Mesendoderm (in vitro differentiated cells): ENCODE measurements at regions not wholly inside any gene's neighbourhood (a gene's known extent, or its start where the extent isn't known, plus 50 kb on each side); places are given as distances from the start of the nearest gene placed in this dataset.
"Not testable (repeated sequence)": the region's sequence is repeated elsewhere in the genome, so short reads cannot be mapped to it uniquely, and the experiment has no call there.

Experiments
- DNase-seq: peaks from one replicate; pipeline ENCODE4 v3.0.0; 2013
- H2AK5ac ChIP-seq: 2 replicates; pipeline ENCODE4 v1.6.1; 2013; ENCODE audit warnings: low read length, inconsistent platforms
- H2BK120ac ChIP-seq: 2 replicates; pipeline ENCODE4 v1.6.1; 2013; ENCODE audit warnings: low read depth, mild to moderate bottlenecking, low read length, moderate library complexity, mixed read lengths
- H2BK15ac ChIP-seq: replicated peaks from 2 replicates; pipeline ENCODE4 v1.6.1; 2013; ENCODE audit warnings: low read depth, mild to moderate bottlenecking, moderate library complexity
- H2BK5ac ChIP-seq: 2 replicates; pipeline ENCODE4 v1.6.1; 2013; ENCODE audit warnings: low read length, inconsistent platforms
- H3K18ac ChIP-seq: 2 replicates; pipeline ENCODE4 v1.6.1; 2013; ENCODE audit warnings: mild to moderate bottlenecking, low read length, mixed read lengths
- H3K23ac ChIP-seq: one replicate; pipeline ENCODE4 v1.6.1; 2013; ENCODE audit warnings: low read length
- H3K27ac ChIP-seq: 2 replicates; pipeline ENCODE4 v1.5.1; 2013; ENCODE audit warnings: low read depth, mild to moderate bottlenecking, inconsistent platforms, low read length, moderate library complexity
- H3K27me3 ChIP-seq: 2 replicates; pipeline ENCODE4 v1.6.1; 2013; ENCODE audit warnings: low read length, control low read depth, mild to moderate bottlenecking, inconsistent platforms; ENCODE audit not compliant: insufficient read depth, poor library complexity
- H3K36me3 ChIP-seq: 2 replicates; pipeline ENCODE4 v1.6.1; 2013; ENCODE audit warnings: low read length, inconsistent platforms; ENCODE audit not compliant: control insufficient read depth, insufficient read depth
- H3K4ac ChIP-seq: one replicate; pipeline ENCODE4 v1.6.1; 2013; ENCODE audit warnings: low read depth, mild to moderate bottlenecking, low read length, moderate library complexity
- H3K4me1 ChIP-seq: 2 replicates; pipeline ENCODE4 v1.6.1; 2013; ENCODE audit warnings: low read depth, low read length, inconsistent platforms; ENCODE audit not compliant: control insufficient read depth
- H3K4me2 ChIP-seq: 2 replicates; pipeline ENCODE4 v1.6.1; 2013; ENCODE audit warnings: low read length
- H3K4me3 ChIP-seq: 2 replicates; pipeline ENCODE4 v1.5.1; 2013; ENCODE audit warnings: mild to moderate bottlenecking, low read length
- H3K56ac ChIP-seq: one replicate; pipeline ENCODE4 v1.6.1; 2013; ENCODE audit warnings: low read length
- H3K79me1 ChIP-seq: 2 replicates; pipeline ENCODE4 v1.6.1; 2013; ENCODE audit warnings: low read length, inconsistent platforms
- H3K79me2 ChIP-seq: 2 replicates; pipeline ENCODE4 v1.6.1; 2013; ENCODE audit warnings: mild to moderate bottlenecking, low read length; ENCODE audit not compliant: control insufficient read depth, insufficient read depth
- H3K9ac ChIP-seq: 2 replicates; pipeline ENCODE4 v1.6.1; 2013; ENCODE audit warnings: low read length, inconsistent platforms
- H4K5ac ChIP-seq: one replicate; pipeline ENCODE4 v1.6.1; 2013; ENCODE audit warnings: low read length
- H4K8ac ChIP-seq: one replicate; pipeline ENCODE4 v1.6.1; 2013; ENCODE audit warnings: low read depth, mild to moderate bottlenecking, control low read depth, low read length, moderate library complexity
- WGBS: extraction: QIAGEN DNeasy Blood & Tissue Kit; methylation state at CpG from one replicate; pipeline ENCODE4 v1.1.7; 2013; ENCODE audit warnings: low lambda C conversion rate, missing lambda C conversion rate; ENCODE audit not compliant: insufficient coverage; ENCODE audit errors: extremely low coverage; 5-methylcytosine and 5-hydroxymethylcytosine counted together

DNA sequence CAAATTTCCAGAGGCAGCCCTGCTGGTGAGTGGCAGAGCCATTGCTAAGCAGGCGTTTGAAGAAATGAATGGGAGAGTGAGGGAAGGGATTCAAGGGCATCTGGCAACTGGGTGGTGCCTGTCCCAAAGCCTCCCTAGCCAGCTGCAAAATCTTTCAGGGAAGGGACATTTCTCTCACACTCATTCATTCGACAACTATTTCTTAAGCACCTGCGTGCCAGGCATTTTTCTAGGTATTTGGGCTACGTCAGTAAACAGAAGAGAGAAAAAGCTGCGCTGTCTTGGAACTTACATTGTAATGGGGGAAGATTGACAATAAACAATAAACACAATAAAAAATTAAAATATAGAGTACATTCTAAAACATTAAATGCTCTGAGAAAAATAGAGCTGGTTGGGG lies 301.9 kb upstream of the USP24 start:
- no peak overlapping the region for H4K8ac ChIP-seq
- no peak for DNase-seq
- WGBS = no CpG with 5 or more reads among the region's 5 CpGs

DNA sequence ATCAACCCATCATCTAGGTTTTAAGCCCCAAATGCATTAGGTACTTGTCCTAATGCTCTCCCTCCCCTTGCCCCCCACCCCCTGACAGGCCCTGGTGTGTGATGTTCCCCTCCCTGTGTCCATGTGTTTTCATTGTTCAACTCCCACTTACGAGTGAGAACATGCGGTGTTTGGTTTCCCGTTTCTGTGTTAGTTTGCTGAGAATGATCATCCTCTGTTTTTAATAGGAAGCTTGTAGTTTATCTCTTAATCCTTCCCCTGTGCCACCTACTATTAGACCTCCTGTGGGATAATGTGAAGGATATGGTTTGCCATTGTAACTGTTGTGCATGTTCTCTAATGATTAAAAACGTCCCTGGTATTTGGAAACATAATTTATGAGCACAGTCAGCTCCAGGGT lies 299.4 kb upstream of the USP24 start:
- not testable (repeated sequence) for H3K27ac ChIP-seq, H3K27me3 ChIP-seq, H2BK120ac ChIP-seq, DNase-seq, H3K4ac ChIP-seq, H2AK5ac ChIP-seq, H3K79me1 ChIP-seq, H4K5ac ChIP-seq, H3K4me2 ChIP-seq, H4K8ac ChIP-seq, H2BK5ac ChIP-seq, H3K56ac ChIP-seq, H3K18ac ChIP-seq, H3K4me1 ChIP-seq, H3K9ac ChIP-seq, H3K23ac ChIP-seq, H2BK15ac ChIP-seq, H3K36me3 ChIP-seq, H3K4me3 ChIP-seq, H3K79me2 ChIP-seq
- no CpG with 5 or more reads among the region's 4 CpGs for WGBS

More for the DNA sequence above, 301.9 kb upstream of the USP24 start:
- no peak overlapping the region for H3K27ac ChIP-seq
- H3K79me2 ChIP-seq = no peaks in the 10 kb centered on the region
- H3K9ac ChIP-seq = no peak overlapping the region
- no peak overlapping the region for H3K4ac ChIP-seq
- H3K23ac ChIP-seq = no peak overlapping the region
- H2BK5ac ChIP-seq = no peak overlapping the region
- no peak overlapping the region for H3K4me3 ChIP-seq
- no peaks in the 10 kb centered on the region for H3K79me1 ChIP-seq
- H2BK15ac ChIP-seq = no peak overlapping the region
- no peak overlapping the region for H4K5ac ChIP-seq
- H3K36me3 ChIP-seq = no peaks in the 10 kb centered on the region
- no peaks in the 10 kb centered on the region for H3K27me3 ChIP-seq
- no peak overlapping the region for H3K18ac ChIP-seq
- H2AK5ac ChIP-seq = no peak overlapping the region
- no peaks in the 10 kb centered on the region for H3K4me1 ChIP-seq
- H3K4me2 ChIP-seq = no peak overlapping the region
- no peak overlapping the region for H3K56ac ChIP-seq
- no peak overlapping the region for H2BK120ac ChIP-seq

DNA sequence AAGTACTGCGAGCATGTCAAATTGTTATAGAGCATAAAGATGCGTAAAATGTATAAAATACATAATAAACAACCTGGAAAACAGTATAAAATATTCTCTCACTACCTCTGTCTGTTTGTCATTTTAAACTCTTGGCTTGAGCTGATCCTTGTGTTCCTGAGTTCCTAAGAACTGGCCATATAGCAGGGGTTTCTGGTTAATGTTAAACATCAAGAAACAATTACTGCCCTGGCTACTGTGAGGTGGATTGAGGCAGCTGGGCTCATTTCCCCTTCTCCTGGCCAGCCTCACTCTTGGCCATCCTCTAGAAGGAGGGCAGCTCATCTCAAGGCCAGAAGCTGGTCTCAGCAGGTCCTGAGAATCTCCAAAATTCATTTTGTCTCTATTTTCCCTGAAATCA lies 297.3 kb upstream of the USP24 start:
- H3K56ac ChIP-seq = no peak overlapping the region
- H3K4me1 ChIP-seq = no peaks in the 10 kb centered on the region
- no peak overlapping the region for H3K4ac ChIP-seq
- no peaks in the 10 kb centered on the region for H3K36me3 ChIP-seq
- no peak overlapping the region for H3K27ac ChIP-seq
- H3K9ac ChIP-seq = no peak overlapping the region
- no peak overlapping the region for H2BK120ac ChIP-seq
- H3K79me2 ChIP-seq = no peaks in the 10 kb centered on the region
- no peak overlapping the region for H2BK15ac ChIP-seq
- WGBS = no CpG with 5 or more reads among the region's 2 CpGs
- no peak for DNase-seq
- no peak overlapping the region for H4K8ac ChIP-seq
- no peaks in the 10 kb centered on the region for H3K79me1 ChIP-seq
- H2AK5ac ChIP-seq = no peak overlapping the region
- H3K4me2 ChIP-seq = no peak overlapping the region
- H3K18ac ChIP-seq = no peak overlapping the region
- no peak overlapping the region for H4K5ac ChIP-seq
- H3K27me3 ChIP-seq = no peaks in the 10 kb centered on the region
- H2BK5ac ChIP-seq = no peak overlapping the region
- no peak overlapping the region for H3K4me3 ChIP-seq
- H3K23ac ChIP-seq = no peak overlapping the region

DNA sequence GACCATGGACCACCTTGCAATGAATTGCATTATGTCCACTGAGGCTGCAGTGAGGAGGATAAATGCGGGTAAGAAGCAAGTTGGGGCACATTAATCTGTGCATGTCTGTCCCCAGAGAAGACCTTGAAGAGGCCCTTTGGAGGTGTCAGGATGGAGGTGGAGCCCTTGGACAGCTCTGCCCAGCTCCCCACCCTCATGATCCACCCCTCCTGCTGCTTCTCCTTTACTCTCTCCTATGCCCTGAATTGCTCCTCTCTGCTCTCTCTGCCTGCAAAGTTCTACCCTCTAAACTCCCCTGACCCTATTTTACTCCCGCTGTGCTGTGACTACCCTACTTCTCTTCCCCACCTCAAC lies 292.4 kb upstream of the USP24 start:
- Histone ChIP-seq H3K4me3 (no peak overlapping the region), H3K4ac (no peak overlapping the region), H3K56ac (no peak overlapping the region), H3K23ac (no peak overlapping the region), H4K8ac (no peak overlapping the region), H2BK5ac (no peak overlapping the region), H4K5ac (no peak overlapping the region), H3K9ac (no peak overlapping the region), H3K27me3 (no peaks in the 10 kb centered on the region), H3K27ac (no peak overlapping the region), H2BK15ac (no peak overlapping the region), H3K36me3 (no peaks in the 10 kb centered on the region), H3K4me1 (no peaks in the 10 kb centered on the region), H3K79me2 (no peaks in the 10 kb centered on the region), H3K79me1 (no peaks in the 10 kb centered on the region), H3K4me2 (no peak overlapping the region), H2AK5ac (no peak overlapping the region), H2BK120ac (no peak overlapping the region), H3K18ac (no peak overlapping the region)
- WGBS = no CpG with 5 or more reads among the region's 2 CpGs
- no peak for DNase-seq

DNA sequence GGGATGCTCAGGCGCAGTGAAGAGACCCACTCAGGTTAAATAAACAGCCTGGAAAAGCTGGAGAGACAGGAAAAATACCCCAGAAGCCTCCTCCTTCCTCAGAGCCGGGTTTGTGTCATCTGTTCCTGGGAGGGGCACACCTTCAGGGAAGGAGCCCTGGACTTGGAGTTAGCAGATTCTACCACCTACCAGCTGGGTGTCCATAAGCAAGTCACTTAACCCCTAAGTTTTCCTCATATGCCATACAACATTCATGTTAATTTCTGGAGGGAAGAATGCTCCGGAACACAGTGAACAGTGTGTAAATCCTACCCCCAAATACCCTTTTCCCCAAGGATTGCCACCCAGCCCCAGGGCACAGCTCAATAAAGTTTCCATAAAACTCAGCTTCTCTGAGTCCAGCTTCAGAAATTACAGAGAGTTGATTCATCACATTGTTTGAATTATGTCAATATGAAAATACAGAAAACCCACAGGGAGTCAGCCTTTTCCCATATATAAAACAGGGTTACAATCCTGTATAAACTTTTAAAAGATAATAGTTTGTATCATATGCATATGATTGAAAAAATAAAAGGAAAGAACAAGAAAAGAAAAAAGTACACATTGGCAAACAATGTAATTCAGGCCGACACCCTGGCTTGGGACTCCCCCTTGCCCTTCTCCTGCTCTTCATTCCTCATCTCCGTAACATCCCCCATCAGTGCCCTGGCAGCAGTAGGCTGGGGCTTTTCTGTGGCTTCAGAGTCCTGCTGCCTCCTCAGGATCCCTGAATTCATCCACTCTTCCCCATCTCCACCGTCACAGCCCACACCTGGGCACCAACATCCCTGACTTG lies 291.8 kb upstream of the USP24 start:
- no peak overlapping the region for H4K5ac ChIP-seq
- H2BK5ac ChIP-seq = no peak overlapping the region
- no CpG with 5 or more reads among the region's 6 CpGs for WGBS
- no peaks in the 10 kb centered on the region for H3K27me3 ChIP-seq
- no peak overlapping the region for H3K4ac ChIP-seq
- no peaks in the 10 kb centered on the region for H3K79me1 ChIP-seq
- H3K27ac ChIP-seq = no peak overlapping the region
- no peak overlapping the region for H2BK15ac ChIP-seq
- H2AK5ac ChIP-seq = no peak overlapping the region
- no peak overlapping the region for H3K9ac ChIP-seq
- H3K36me3 ChIP-seq = no peaks in the 10 kb centered on the region
- H3K4me3 ChIP-seq = no peak overlapping the region
- H2BK120ac ChIP-seq = no peak overlapping the region
- no peak overlapping the region for H3K56ac ChIP-seq
- H3K4me2 ChIP-seq = no peak overlapping the region
- no peak overlapping the region for H3K23ac ChIP-seq
- H4K8ac ChIP-seq = no peak overlapping the region
- H3K79me2 ChIP-seq = no peaks in the 10 kb centered on the region
- no peak overlapping the region for H3K18ac ChIP-seq
- no peaks in the 10 kb centered on the region for H3K4me1 ChIP-seq
- DNase-seq = no peak

DNA sequence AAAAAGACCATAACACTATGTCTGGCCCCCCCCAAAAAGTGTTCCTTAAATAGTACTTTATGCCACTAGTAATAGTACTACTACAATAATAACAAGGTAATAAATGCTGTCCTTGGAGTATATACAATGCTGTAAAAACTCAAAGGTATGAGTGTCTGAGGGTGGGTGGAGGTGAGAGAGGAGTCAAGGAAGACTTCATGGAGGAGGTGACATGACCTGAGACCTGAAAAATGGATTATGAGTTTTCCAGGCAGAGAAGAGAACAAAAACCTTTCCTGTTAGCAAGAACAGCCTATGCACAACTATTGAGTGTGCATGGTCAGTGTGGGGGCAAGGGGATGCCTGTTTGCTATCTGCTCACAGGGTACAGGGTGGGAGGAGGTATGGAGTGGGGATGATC lies 290.2 kb upstream of the USP24 start:
- H3K4me3 ChIP-seq = no peak overlapping the region
- no peak overlapping the region for H3K4me2 ChIP-seq
- H3K4ac ChIP-seq = no peak overlapping the region
- no peak overlapping the region for H4K5ac ChIP-seq
- H3K23ac ChIP-seq = no peak overlapping the region
- H3K4me1 ChIP-seq = no peaks in the 10 kb centered on the region
- no peak for DNase-seq
- no peak overlapping the region for H4K8ac ChIP-seq
- no peak overlapping the region for H2AK5ac ChIP-seq
- no peak overlapping the region for H2BK5ac ChIP-seq
- H3K79me2 ChIP-seq = no peaks in the 10 kb centered on the region
- no peak overlapping the region for H2BK15ac ChIP-seq
- H3K36me3 ChIP-seq = no peaks in the 10 kb centered on the region
- no peak overlapping the region for H3K27ac ChIP-seq
- no peak overlapping the region for H3K9ac ChIP-seq
- no peak overlapping the region for H3K56ac ChIP-seq
- H3K18ac ChIP-seq = no peak overlapping the region
- no peaks in the 10 kb centered on the region for H3K79me1 ChIP-seq
- no peak overlapping the region for H2BK120ac ChIP-seq
- H3K27me3 ChIP-seq = no peaks in the 10 kb centered on the region
